ENCODE measurements at regions not wholly inside any gene's neighbourhood (a gene's known extent, or its start where the extent isn't known, plus 50 kb on each side); places are given as distances from the start of the nearest gene placed in this dataset.

GRCh38 chr4:33878710-33879109 is 2365.6 kb downstream of the ARAP2 start:
- Mint-ChIP-seq H3K27me3 (ENCODE audit: low read depth) (no peaks in the 10 kb centered on the region), H3K4me1 (no peaks in the 10 kb centered on the region), H3K36me3 (ENCODE audit: low read depth) (no peaks in the 10 kb centered on the region), H3K27ac (no peak overlapping the region), H3K4me3 (no peak overlapping the region), H3K9me3 (peaks cover 9% of the 10 kb centered on the region)
- no peak for TF ChIP-seq CTCF (IDR thresholded peaks at IDR 0.05; ENCODE audit: unreplicated experiment in 3 of 3)

- H3K4me1 Mint-ChIP-seq = no peaks in the 10 kb centered on the region
- H3K9me3 Mint-ChIP-seq = peaks cover 7% of the 10 kb centered on the region
- no peak overlapping the region for H3K27ac Mint-ChIP-seq
- H3K36me3 Mint-ChIP-seq (ENCODE audit: low read depth) = no peaks in the 10 kb centered on the region
- peaks cover 4% of the 10 kb centered on the region for H3K27me3 Mint-ChIP-seq (ENCODE audit: low read depth)
- H3K4me3 Mint-ChIP-seq = no peak overlapping the region
- TF ChIP-seq CTCF (IDR thresholded peaks at IDR 0.05; ENCODE audit: unreplicated experiment in 3 of 3) = no peak
Observed at GRCh38 chr4:33881176-33881575, 2363.1 kb downstream of the ARAP2 start.

GRCh38 chr4:33882246-33882990 is 2361.9 kb downstream of the ARAP2 start:
- H3K9me3 Mint-ChIP-seq = peaks cover under 1% of the 10 kb centered on the region
- no peaks in the 10 kb centered on the region for H3K4me1 Mint-ChIP-seq
- H3K27ac Mint-ChIP-seq = no peak overlapping the region
- no peak overlapping the region for H3K4me3 Mint-ChIP-seq
- TF ChIP-seq CTCF (IDR thresholded peaks at IDR 0.05; ENCODE audit: unreplicated experiment in 3 of 3) = no peak
- H3K27me3 Mint-ChIP-seq (ENCODE audit: low read depth) = peaks cover 4% of the 10 kb centered on the region
- H3K36me3 Mint-ChIP-seq (ENCODE audit: low read depth) = no peaks in the 10 kb centered on the region

- H3K36me3 Mint-ChIP-seq (ENCODE audit: low read depth) = no peaks in the 10 kb centered on the region
- peaks cover 4% of the 10 kb centered on the region for H3K27me3 Mint-ChIP-seq (ENCODE audit: low read depth)
- no peaks in the 10 kb centered on the region for H3K4me1 Mint-ChIP-seq
- no peaks in the 10 kb centered on the region for H3K9me3 Mint-ChIP-seq
- no peak for TF ChIP-seq CTCF (IDR thresholded peaks at IDR 0.05; ENCODE audit: unreplicated experiment in 3 of 3)
- no peak overlapping the region for H3K27ac Mint-ChIP-seq
- no peak overlapping the region for H3K4me3 Mint-ChIP-seq
Observed at GRCh38 chr4:33883111-33883510, 2361.2 kb downstream of the ARAP2 start.

GRCh38 chr4:33886356-33886755 is 2358.0 kb downstream of the ARAP2 start:
- Mint-ChIP-seq H3K27ac (no peak overlapping the region), H3K27me3 (ENCODE audit: low read depth) (peaks cover 4% of the 10 kb centered on the region), H3K9me3 (no peaks in the 10 kb centered on the region), H3K4me1 (no peaks in the 10 kb centered on the region), H3K4me3 (no peak overlapping the region), H3K36me3 (ENCODE audit: low read depth) (no peaks in the 10 kb centered on the region)
- no peak for TF ChIP-seq CTCF (IDR thresholded peaks at IDR 0.05; ENCODE audit: unreplicated experiment in 3 of 3)

GRCh38 chr4:33890841-33891240 is 2353.5 kb downstream of the ARAP2 start:
- no peak overlapping the region for H3K27ac Mint-ChIP-seq
- no peak overlapping the region for H3K4me3 Mint-ChIP-seq
- no peaks in the 10 kb centered on the region for H3K4me1 Mint-ChIP-seq
- H3K27me3 Mint-ChIP-seq (ENCODE audit: low read depth) = peaks cover 3% of the 10 kb centered on the region
- no peaks in the 10 kb centered on the region for H3K36me3 Mint-ChIP-seq (ENCODE audit: low read depth)
- H3K9me3 Mint-ChIP-seq = peaks cover 2% of the 10 kb centered on the region
- TF ChIP-seq CTCF (IDR thresholded peaks at IDR 0.05; ENCODE audit: unreplicated experiment in 3 of 3) = no peak

Data from nephron (organoid).